IMR-90 (cell line): ENCODE measurements at regions not wholly inside any gene's neighbourhood (a gene's known extent, or its start where the extent isn't known, plus 50 kb on each side); places are given as distances from the start of the nearest gene placed in this dataset.

ENCODE experiments used
- ATAC-seq: fragments of 200-7000 bp; cut with Tn5 transposase; 2 replicates; pipeline ENCODE4 v1.9.1; 2020; ENCODE audit warnings: low read depth, mild to moderate bottlenecking, moderate library complexity
- BruUV-seq: library from RNA; stranded (reverse); fragments of 400-500 nt; replicated peaks from 2 replicates; lab custom pipeline; 2021; lab: Mats Ljungman, UMichigan
- CTCF ChIA-PET: fragments of 300-600 bp; formaldehyde crosslinking; extraction: SDS; loops from one replicate; lab custom pipeline; 2021; ENCODE audit warnings: antibody characterized with exemption; lab: Yijun Ruan, JAX
- POLR2A ChIA-PET: fragments of 300-600 bp; sonication (Branson Sonifier 250); formaldehyde crosslinking; loops from one replicate; lab custom pipeline; 2022; ENCODE audit warnings: antibody characterized with exemption; ENCODE audit not compliant: unreplicated experiment; lab: Charles Lee
- DNase-seq: peaks from one replicate; pipeline ENCODE4 v3.0.0; 2013
- H2AFZ ChIP-seq: replicated peaks from 2 replicates; pipeline ENCODE3; 2013; ENCODE audit warnings: low read length, mild to moderate bottlenecking; ENCODE audit not compliant: poor library complexity
- H2AK5ac ChIP-seq: 2 replicates; pipeline ENCODE4 v1.6.1; 2013; ENCODE audit warnings: low read depth, low read length, inconsistent platforms
- H2AK9ac ChIP-seq: replicated peaks from 2 replicates; pipeline ENCODE3; 2013; ENCODE audit warnings: mild to moderate bottlenecking, low read depth, low read length, moderate library complexity; ENCODE audit not compliant: poor library complexity
- H2BK120ac ChIP-seq: 2 replicates; pipeline ENCODE4 v1.6.1; 2013; ENCODE audit warnings: low read depth, low read length, inconsistent platforms
- H2BK15ac ChIP-seq: 3 replicates; pipeline ENCODE4 v1.6.1; 2013; ENCODE audit warnings: low read depth, low read length, inconsistent platforms
- H2BK20ac ChIP-seq: 2 replicates; pipeline ENCODE4 v1.6.1; 2013; ENCODE audit warnings: low read depth, mild to moderate bottlenecking, inconsistent platforms, low read length, moderate library complexity
- H2BK5ac ChIP-seq: 2 replicates; pipeline ENCODE4 v1.6.1; 2013; ENCODE audit warnings: mild to moderate bottlenecking, low read depth, low read length, inconsistent platforms; ENCODE audit not compliant: poor library complexity, severe bottlenecking
- H3K14ac ChIP-seq: replicated peaks from 2 replicates; pipeline ENCODE4 v1.6.1; 2013; ENCODE audit warnings: low read depth, low read length, inconsistent platforms
- H3K18ac ChIP-seq: 2 replicates; pipeline ENCODE4 v1.6.1; 2013; ENCODE audit warnings: low read depth, low read length, control low read depth
- H3K23ac ChIP-seq: 2 replicates; pipeline ENCODE4 v1.6.1; 2013; ENCODE audit warnings: low read depth, low read length, inconsistent platforms
- H3K27ac ChIP-seq: 2 replicates; pipeline ENCODE4 v1.5.1; 2013; ENCODE audit warnings: mild to moderate bottlenecking, control low read depth, low read length; ENCODE audit not compliant: insufficient read depth
- H3K27me3 ChIP-seq: 2 replicates; pipeline ENCODE4 v1.6.1; 2013; ENCODE audit warnings: low read length; ENCODE audit not compliant: control insufficient read depth, insufficient read depth
- H3K36me3 ChIP-seq: 2 replicates; pipeline ENCODE4 v1.6.1; 2013; ENCODE audit warnings: low read length, mixed read lengths; ENCODE audit not compliant: control insufficient read depth, insufficient read depth
- H3K4ac ChIP-seq: 2 replicates; pipeline ENCODE4 v1.6.1; 2013; ENCODE audit warnings: low read depth, low read length, inconsistent platforms
- H3K4me1 ChIP-seq: 2 replicates; pipeline ENCODE4 v1.6.1; 2013; ENCODE audit warnings: low read length, mixed read lengths; ENCODE audit not compliant: control insufficient read depth, insufficient read depth
- H3K4me2 ChIP-seq: 2 replicates; pipeline ENCODE4 v1.6.1; 2013; ENCODE audit warnings: low read depth, mild to moderate bottlenecking, control low read depth, low read length, moderate library complexity
- H3K4me3 ChIP-seq: 2 replicates; pipeline ENCODE4 v1.5.1; 2013; ENCODE audit warnings: low read depth, mild to moderate bottlenecking, control low read depth, low read length, moderate library complexity; ENCODE audit not compliant: insufficient read depth
- H3K56ac ChIP-seq: 2 replicates; pipeline ENCODE4 v1.6.1; 2013; ENCODE audit warnings: low read length, inconsistent platforms; ENCODE audit not compliant: insufficient read depth; ENCODE audit errors: extremely low read depth
- H3K79me1 ChIP-seq, 2 experiments: 2 replicates each; pipeline ENCODE4 v1.6.1; 2013; ENCODE audit warnings: low read length in 2 of 2, inconsistent platforms in 1 of 2, low read depth in 1 of 2
- H3K9ac ChIP-seq: 2 replicates; pipeline ENCODE4 v1.6.1; 2013; ENCODE audit warnings: low read depth, low read length, control low read depth
- H3K9me1 ChIP-seq: 2 replicates; pipeline ENCODE4 v1.6.1; 2013; ENCODE audit warnings: low read length, inconsistent platforms; ENCODE audit not compliant: insufficient read depth
- H3K9me3 ChIP-seq: 2 replicates; pipeline ENCODE4 v1.6.1; 2013; ENCODE audit warnings: low read length; ENCODE audit not compliant: control insufficient read depth, insufficient read depth
- H4K20me1 ChIP-seq: 2 replicates; pipeline ENCODE4 v1.6.1; 2013; ENCODE audit warnings: low read length, inconsistent platforms; ENCODE audit not compliant: insufficient read depth
- H4K5ac ChIP-seq: 2 replicates; pipeline ENCODE4 v1.6.1; 2013; ENCODE audit warnings: mild to moderate bottlenecking, low read depth, low read length, control low read depth
- H4K8ac ChIP-seq, 2 experiments: 2 replicates each; pipeline ENCODE4 v1.6.1; 2013; ENCODE audit warnings: low read depth in 2 of 2, low read length in 2 of 2, control low read depth in 1 of 2, inconsistent platforms in 1 of 2
- H4K91ac ChIP-seq: 2 replicates; pipeline ENCODE4 v1.6.1; 2013; ENCODE audit warnings: low read depth, low read length, inconsistent platforms; ENCODE audit not compliant: insufficient read depth
- BHLHE40 ChIP-seq: fragments of 150-350 bp; IDR thresholded peaks from 2 replicates; pipeline ENCODE4 v1.6.1; 2016; ENCODE audit warnings: mild to moderate bottlenecking, low read depth, low read length
- CEBPB ChIP-seq: IDR thresholded peaks from 2 replicates; pipeline ENCODE4 v1.6.1; 2012; ENCODE audit warnings: low read depth, low read length, improper control_type of control experiment
- CHD1 ChIP-seq: IDR thresholded peaks from 2 replicates; pipeline ENCODE4 v1.6.1; 2012; ENCODE audit warnings: low read depth, low read length, improper control_type of control experiment
- CTCF ChIP-seq: conservative IDR thresholded peaks from 2 replicates; pipeline ENCODE4 v1.5.1; 2012; ENCODE audit warnings: mild to moderate bottlenecking, low read depth, low read length, improper control_type of control experiment
- MAFK ChIP-seq: IDR thresholded peaks from 2 replicates; pipeline ENCODE4 v1.6.1; 2012; ENCODE audit warnings: low read depth, low read length, improper control_type of control experiment
- MAZ ChIP-seq: IDR thresholded peaks from 2 replicates; pipeline ENCODE4 v1.6.1; 2012; ENCODE audit warnings: low read depth, mild to moderate bottlenecking, low read length, improper control_type of control experiment, moderate library complexity, borderline replicate concordance
- POLR2A ChIP-seq: IDR thresholded peaks from 2 replicates; pipeline ENCODE4 v1.6.1; 2012; ENCODE audit warnings: mild to moderate bottlenecking, low read depth, low read length
- RFX5 ChIP-seq: IDR thresholded peaks from 2 replicates; pipeline ENCODE4 v1.8.0; 2012; ENCODE audit warnings: low read depth, mild to moderate bottlenecking, low read length, moderate library complexity
- SMC3 ChIP-seq: fragments of 150-350 bp; IDR thresholded peaks from 2 replicates; pipeline ENCODE4 v1.6.1; 2016; ENCODE audit warnings: low read depth, mild to moderate bottlenecking, antibody characterized with exemption, low read length, moderate library complexity
- USF2 ChIP-seq: fragments of 150-350 bp; IDR thresholded peaks from 2 replicates; pipeline ENCODE4 v1.6.1; 2017; ENCODE audit warnings: mild to moderate bottlenecking, antibody characterized with exemption, low read length, low read depth
- dilution Hi-C: fragments of 300-500 bp; cut with HindIII; formaldehyde crosslinking; loops from one replicate; pipeline ENCODE4 v1.14.3; 2018; ENCODE audit warnings: low sequenced_read_pairs; ENCODE audit not compliant: unreplicated experiment
- in situ Hi-C: fragments of 300-500 bp; cut with MboI; formaldehyde crosslinking; loops from 3 replicates; pipeline ENCODE4 v1.14.3; 2019; ENCODE audit warnings: low sequenced_read_pairs, inconsistent platforms, mixed read lengths
- intact Hi-C: fragments of 100-400 bp; cut with micrococcal nuclease; formaldehyde crosslinking; loops from 2 replicates; pipeline ENCODE4 v1.10.0; 2022
- TF ChIP-seq, protein P1 (sequence below): fragments of 150-350 bp; IDR thresholded peaks from 2 replicates; pipeline ENCODE4 v1.6.1; 2016; ENCODE audit warnings: low read depth, mild to moderate bottlenecking, low read length, moderate library complexity, borderline replicate concordance

GRCh38 chr1:81369833-81370232 is 430.9 kb upstream of the ADGRL2 start:
- ATAC-seq (no peak), DNase-seq (no peak)
- in situ Hi-C loops, result no loop called here
- no peak overlapping the region for H4K8ac ChIP-seq
- CTCF ChIA-PET, result no interaction called here
- no peaks in the 10 kb centered on the region for H3K27me3 ChIP-seq
- no peaks in the 10 kb centered on the region for H3K9me1 ChIP-seq
- TF ChIP-seq POLR2A (no peak), CEBPB (no peak), USF2 (no peak), MAFK (no peak), SMC3 (no peak), CTCF (no peak), MAZ (no peak), BHLHE40 (no peak), CHD1 (no peak), RFX5 (no peak)
- TF ChIP-seq, protein P1, sequence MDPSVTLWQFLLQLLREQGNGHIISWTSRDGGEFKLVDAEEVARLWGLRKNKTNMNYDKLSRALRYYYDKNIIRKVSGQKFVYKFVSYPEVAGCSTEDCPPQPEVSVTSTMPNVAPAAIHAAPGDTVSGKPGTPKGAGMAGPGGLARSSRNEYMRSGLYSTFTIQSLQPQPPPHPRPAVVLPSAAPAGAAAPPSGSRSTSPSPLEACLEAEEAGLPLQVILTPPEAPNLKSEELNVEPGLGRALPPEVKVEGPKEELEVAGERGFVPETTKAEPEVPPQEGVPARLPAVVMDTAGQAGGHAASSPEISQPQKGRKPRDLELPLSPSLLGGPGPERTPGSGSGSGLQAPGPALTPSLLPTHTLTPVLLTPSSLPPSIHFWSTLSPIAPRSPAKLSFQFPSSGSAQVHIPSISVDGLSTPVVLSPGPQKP, result no peak
- H4K5ac ChIP-seq, result no peak overlapping the region
- no peaks in the 10 kb centered on the region for H3K36me3 ChIP-seq
- no peak overlapping the region for H3K18ac ChIP-seq
- H2AK5ac ChIP-seq, result no peak overlapping the region
- no peak overlapping the region for H3K56ac ChIP-seq
- no peak overlapping the region for H3K4me3 ChIP-seq
- BruUV-seq, result no TSS peak
- H3K27ac ChIP-seq, result no peak overlapping the region
- dilution Hi-C loops, result no loop called here
- no peak overlapping the region for H3K4me2 ChIP-seq
- no peak overlapping the region for H2BK120ac ChIP-seq
- POLR2A ChIA-PET, result no interaction called here
- no peak overlapping the region for H3K23ac ChIP-seq
- no peaks in the 10 kb centered on the region for H4K20me1 ChIP-seq
- H4K91ac ChIP-seq, result no peak overlapping the region
- H3K4ac ChIP-seq, result no peak overlapping the region
- no peak overlapping the region for H3K14ac ChIP-seq
- H3K9ac ChIP-seq, result no peak overlapping the region
- H2AFZ ChIP-seq, result no peak overlapping the region
- H2BK15ac ChIP-seq, result no peak overlapping the region
- no peaks in the 10 kb centered on the region for H3K9me3 ChIP-seq
- H3K79me1 ChIP-seq, result no peaks in the 10 kb centered on the region
- H2BK20ac ChIP-seq, result no peak overlapping the region
- no peak overlapping the region for H2BK5ac ChIP-seq
- H3K4me1 ChIP-seq, result no peaks in the 10 kb centered on the region
- H2AK9ac ChIP-seq, result no peak overlapping the region
- intact Hi-C loops, result loop anchor here (10.0 kb wide), 1 partner anchor 55 kb away; no protein-coding TSS in a partner anchor
